ENCODE measurements at regions not wholly inside any gene's neighbourhood (a gene's known extent, or its start where the extent isn't known, plus 50 kb on each side); places are given as distances from the start of the nearest gene placed in this dataset.

DNA sequence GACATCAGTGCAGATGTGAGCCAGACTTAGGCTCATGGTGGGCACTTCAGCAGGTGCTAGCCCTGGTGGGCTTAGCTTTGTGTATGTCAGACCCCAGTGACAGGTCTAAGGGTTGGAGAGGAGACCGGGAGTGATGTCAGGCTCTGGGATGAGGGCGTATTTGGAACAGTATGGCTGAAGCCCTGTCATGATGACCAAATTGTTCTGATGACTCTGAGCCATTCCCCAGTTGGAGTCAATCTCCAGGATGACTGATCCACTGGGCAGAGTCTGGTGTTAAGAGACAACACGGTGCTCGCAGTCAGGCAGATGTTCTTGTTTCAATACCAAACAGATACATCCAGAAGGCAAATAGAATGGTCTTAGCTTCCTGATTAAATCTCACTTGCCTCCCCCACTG lies 241.5 kb downstream of the SOX11 start:
- H3K4me1 ChIP-seq (ENCODE audit: insufficient read depth, poor library complexity, severe bottlenecking), result no peaks in the 10 kb centered on the region
- ATAC-seq (ENCODE audit: low read depth), result no peak
- no peak overlapping the region for H3K27ac ChIP-seq (ENCODE audit: poor library complexity, severe bottlenecking)

DNA sequence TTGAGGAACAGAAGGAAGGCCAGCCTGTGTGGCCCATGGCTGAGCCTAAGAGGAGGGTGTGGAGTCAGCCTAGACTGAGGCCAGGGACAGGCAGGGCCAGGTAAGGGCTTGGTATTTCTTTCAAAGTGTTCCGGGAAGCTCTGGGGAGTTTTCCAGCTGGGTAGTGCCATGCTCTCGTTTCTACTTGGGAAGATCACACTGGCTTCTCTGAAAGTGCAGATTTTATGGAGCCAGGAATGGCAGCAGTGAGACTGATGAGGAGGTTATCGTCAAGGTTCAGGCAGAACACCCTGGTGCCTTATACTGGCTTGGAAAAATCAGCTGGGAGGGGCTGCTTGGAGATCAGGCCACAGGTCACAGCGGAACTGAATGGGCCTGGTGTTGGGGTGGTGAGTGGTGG lies 245.1 kb downstream of the SOX11 start:
- DNase-seq (ENCODE audit: low spot score) (no peak), ATAC-seq (ENCODE audit: low read depth) (no peak)
- H3K9me3 ChIP-seq (ENCODE audit: severe bottlenecking), result peaks cover 4% of the 10 kb centered on the region
- H3K27ac ChIP-seq (ENCODE audit: poor library complexity, severe bottlenecking), result no peak overlapping the region
- no peaks in the 10 kb centered on the region for H3K36me3 ChIP-seq (ENCODE audit: low read depth)
- TF ChIP-seq, protein P1, sequence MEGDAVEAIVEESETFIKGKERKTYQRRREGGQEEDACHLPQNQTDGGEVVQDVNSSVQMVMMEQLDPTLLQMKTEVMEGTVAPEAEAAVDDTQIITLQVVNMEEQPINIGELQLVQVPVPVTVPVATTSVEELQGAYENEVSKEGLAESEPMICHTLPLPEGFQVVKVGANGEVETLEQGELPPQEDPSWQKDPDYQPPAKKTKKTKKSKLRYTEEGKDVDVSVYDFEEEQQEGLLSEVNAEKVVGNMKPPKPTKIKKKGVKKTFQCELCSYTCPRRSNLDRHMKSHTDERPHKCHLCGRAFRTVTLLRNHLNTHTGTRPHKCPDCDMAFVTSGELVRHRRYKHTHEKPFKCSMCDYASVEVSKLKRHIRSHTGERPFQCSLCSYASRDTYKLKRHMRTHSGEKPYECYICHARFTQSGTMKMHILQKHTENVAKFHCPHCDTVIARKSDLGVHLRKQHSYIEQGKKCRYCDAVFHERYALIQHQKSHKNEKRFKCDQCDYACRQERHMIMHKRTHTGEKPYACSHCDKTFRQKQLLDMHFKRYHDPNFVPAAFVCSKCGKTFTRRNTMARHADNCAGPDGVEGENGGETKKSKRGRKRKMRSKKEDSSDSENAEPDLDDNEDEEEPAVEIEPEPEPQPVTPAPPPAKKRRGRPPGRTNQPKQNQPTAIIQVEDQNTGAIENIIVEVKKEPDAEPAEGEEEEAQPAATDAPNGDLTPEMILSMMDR (IDR thresholded peaks at IDR 0.05; ENCODE audit: poor library complexity, severe bottlenecking), result no peak
- H3K4me3 ChIP-seq (ENCODE audit: severe bottlenecking), result no peak overlapping the region
- no peaks in the 10 kb centered on the region for H3K4me1 ChIP-seq (ENCODE audit: insufficient read depth, poor library complexity, severe bottlenecking)
- H3K27me3 ChIP-seq (ENCODE audit: insufficient read depth, poor library complexity, severe bottlenecking), result no peaks in the 10 kb centered on the region

More for the DNA sequence above, 241.5 kb downstream of the SOX11 start:
- H3K9me3 ChIP-seq (ENCODE audit: severe bottlenecking), result peaks cover 2% of the 10 kb centered on the region
- TF ChIP-seq, protein P1 (IDR thresholded peaks at IDR 0.05; ENCODE audit: poor library complexity, severe bottlenecking), result no peak
- no peak overlapping the region for H3K4me3 ChIP-seq (ENCODE audit: severe bottlenecking)
- H3K27me3 ChIP-seq (ENCODE audit: insufficient read depth, poor library complexity, severe bottlenecking), result no peaks in the 10 kb centered on the region
- DNase-seq (ENCODE audit: low spot score), result no peak
- no peaks in the 10 kb centered on the region for H3K36me3 ChIP-seq (ENCODE audit: low read depth)

DNA sequence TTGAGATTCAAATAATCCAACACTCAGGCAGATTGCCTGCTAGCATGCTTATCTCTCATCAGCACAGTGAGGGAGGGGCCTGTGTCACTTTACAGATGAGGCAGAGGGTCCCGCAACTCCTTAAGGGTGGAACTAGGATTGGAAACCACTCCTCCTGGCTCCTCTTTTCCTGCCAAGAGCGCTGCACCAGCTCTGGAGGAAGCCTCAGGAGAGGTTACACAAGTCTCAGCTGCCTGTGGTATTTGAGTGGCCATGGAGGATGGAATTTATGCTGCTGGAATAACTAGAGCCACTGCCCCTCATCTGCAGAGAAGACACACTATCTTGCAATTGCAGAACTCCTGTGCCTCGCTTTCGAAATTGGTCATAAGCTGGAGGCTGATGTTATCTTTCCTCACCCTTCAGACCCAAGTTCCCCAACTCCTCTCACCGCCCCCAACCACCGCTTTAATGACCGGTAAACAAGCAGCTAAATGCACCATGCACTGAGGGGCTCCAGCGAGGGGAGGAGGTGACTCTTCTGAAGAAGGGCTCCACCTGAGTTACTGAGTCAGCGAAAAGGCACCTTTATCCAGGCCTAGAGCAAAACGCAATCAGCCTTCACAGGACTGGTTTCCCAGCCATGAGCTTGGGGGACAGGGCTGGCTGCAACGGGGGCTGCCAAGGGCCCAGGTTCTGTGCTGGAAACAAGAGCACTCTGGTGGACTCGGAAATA lies 245.8 kb downstream of the SOX11 start:
- Histone ChIP-seq H3K27ac (ENCODE audit: poor library complexity, severe bottlenecking) (no peak overlapping the region), H3K4me3 (ENCODE audit: severe bottlenecking) (no peak overlapping the region), H3K4me1 (ENCODE audit: insufficient read depth, poor library complexity, severe bottlenecking) (no peaks in the 10 kb centered on the region), H3K36me3 (ENCODE audit: low read depth) (no peaks in the 10 kb centered on the region), H3K9me3 (ENCODE audit: severe bottlenecking) (peaks cover 4% of the 10 kb centered on the region), H3K27me3 (ENCODE audit: insufficient read depth, poor library complexity, severe bottlenecking) (no peaks in the 10 kb centered on the region)
- ATAC-seq (ENCODE audit: low read depth) (no peak), DNase-seq (ENCODE audit: low spot score) (no peak)
- TF ChIP-seq, protein P1 (IDR thresholded peaks at IDR 0.05; ENCODE audit: poor library complexity, severe bottlenecking), result no peak

DNA sequence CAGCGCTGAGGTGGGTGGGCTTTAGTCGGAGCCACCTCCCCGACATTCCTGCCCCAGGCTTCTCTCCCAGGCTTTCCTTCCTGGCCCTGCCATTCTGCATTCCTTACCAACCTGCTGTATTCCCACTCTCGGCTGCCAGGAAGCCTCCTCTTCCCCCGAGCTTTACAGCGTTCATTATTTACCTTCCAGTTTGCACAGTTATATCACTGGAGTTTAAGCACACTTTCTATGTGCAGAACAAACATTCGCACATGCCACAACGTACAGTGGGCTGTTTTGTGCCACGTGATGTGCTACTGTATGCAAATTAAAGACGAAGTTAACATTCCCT lies 246.3 kb downstream of the SOX11 start:
- H3K27ac ChIP-seq (ENCODE audit: poor library complexity, severe bottlenecking), result no peak overlapping the region

DNA sequence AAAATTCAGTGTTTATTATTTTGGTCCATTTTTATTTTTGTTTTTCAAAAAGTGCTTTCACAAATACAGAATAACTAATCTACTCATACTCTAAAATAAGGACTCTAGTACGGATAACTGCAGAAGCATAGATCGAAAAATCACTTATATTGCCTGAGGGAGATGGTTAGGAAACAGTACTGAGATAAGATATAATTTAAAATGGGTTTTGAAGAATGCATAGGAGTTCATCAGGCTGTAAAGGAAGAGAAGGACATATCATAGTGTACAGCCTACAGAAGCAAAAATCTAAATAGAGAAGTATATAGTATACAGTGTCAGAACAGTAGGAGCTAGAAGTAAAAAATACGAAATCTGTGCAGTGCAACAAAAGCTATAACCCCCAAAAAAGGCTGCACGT lies 247.4 kb downstream of the SOX11 start:
- no peak overlapping the region for H3K27ac ChIP-seq (ENCODE audit: poor library complexity, severe bottlenecking)

More for the DNA sequence above, 246.3 kb downstream of the SOX11 start:
- Histone ChIP-seq H3K4me1 (ENCODE audit: insufficient read depth, poor library complexity, severe bottlenecking) (no peaks in the 10 kb centered on the region), H3K9me3 (ENCODE audit: severe bottlenecking) (peaks cover 4% of the 10 kb centered on the region), H3K27me3 (ENCODE audit: insufficient read depth, poor library complexity, severe bottlenecking) (no peaks in the 10 kb centered on the region), H3K4me3 (ENCODE audit: severe bottlenecking) (no peak overlapping the region), H3K36me3 (ENCODE audit: low read depth) (no peaks in the 10 kb centered on the region)
- ATAC-seq (ENCODE audit: low read depth) (no peak), DNase-seq (ENCODE audit: low spot score) (no peak)
- TF ChIP-seq, protein P1 (IDR thresholded peaks at IDR 0.05; ENCODE audit: poor library complexity, severe bottlenecking), result no peak

More for the DNA sequence above, 247.4 kb downstream of the SOX11 start:
- TF ChIP-seq, protein P1 (IDR thresholded peaks at IDR 0.05; ENCODE audit: poor library complexity, severe bottlenecking), result no peak
- ATAC-seq (ENCODE audit: low read depth) (no peak), DNase-seq (ENCODE audit: low spot score) (no peak)
- H3K9me3 ChIP-seq (ENCODE audit: severe bottlenecking), result peaks cover 4% of the 10 kb centered on the region
- H3K27me3 ChIP-seq (ENCODE audit: insufficient read depth, poor library complexity, severe bottlenecking), result no peaks in the 10 kb centered on the region
- no peaks in the 10 kb centered on the region for H3K4me1 ChIP-seq (ENCODE audit: insufficient read depth, poor library complexity, severe bottlenecking)
- no peak overlapping the region for H3K4me3 ChIP-seq (ENCODE audit: severe bottlenecking)
- no peaks in the 10 kb centered on the region for H3K36me3 ChIP-seq (ENCODE audit: low read depth)

Measured in RWPE2 (cell line).